H4 (cell line): ENCODE measurements at regions not wholly inside any gene's neighbourhood (a gene's known extent, or its start where the extent isn't known, plus 50 kb on each side); places are given as distances from the start of the nearest gene placed in this dataset.

Experiments used
- DNase-seq: peaks from one replicate; pipeline ENCODE4 v3.0.0-alpha.2; 2015; ENCODE audit warnings: low spot score

DNA sequence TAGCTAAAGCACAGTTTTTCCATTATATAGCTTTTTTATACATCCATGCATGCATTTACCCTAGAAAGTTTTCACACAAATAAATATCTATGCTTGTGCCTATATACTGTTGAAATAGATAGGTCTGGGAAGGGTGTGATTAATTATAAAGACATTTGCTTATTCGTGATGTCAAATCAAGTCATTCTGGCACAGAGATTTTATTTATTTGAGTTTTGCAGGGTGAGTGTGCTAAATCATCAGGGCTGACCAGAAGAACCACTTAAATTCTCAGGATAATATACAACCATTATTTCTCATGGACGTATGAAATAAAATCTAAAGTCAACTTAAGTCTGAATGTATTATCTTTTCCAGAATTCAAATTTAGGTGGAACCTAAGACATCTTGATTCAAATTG is 295.5 kb downstream of the EPHA4 start:
- no peak for DNase-seq

DNA sequence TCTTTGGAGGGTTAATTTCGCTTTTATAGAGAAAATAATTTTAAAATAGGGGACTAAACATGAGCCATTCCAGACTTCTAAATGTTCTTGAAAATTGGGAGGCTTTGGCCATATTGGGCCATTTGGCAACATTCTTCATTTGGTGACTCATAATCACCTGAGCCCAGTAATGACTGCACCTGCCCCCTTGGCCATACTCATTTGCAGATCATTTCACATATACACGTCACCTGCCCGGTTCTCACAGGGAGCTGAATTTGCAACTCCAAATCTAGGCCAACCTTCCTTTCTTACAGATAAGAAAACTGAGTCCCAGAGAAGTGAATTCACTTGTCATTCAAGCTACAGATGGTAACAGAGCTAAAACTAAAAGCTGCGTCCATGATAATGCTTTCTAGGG is 289.7 kb downstream of the EPHA4 start:
- DNase-seq: no peak

DNA sequence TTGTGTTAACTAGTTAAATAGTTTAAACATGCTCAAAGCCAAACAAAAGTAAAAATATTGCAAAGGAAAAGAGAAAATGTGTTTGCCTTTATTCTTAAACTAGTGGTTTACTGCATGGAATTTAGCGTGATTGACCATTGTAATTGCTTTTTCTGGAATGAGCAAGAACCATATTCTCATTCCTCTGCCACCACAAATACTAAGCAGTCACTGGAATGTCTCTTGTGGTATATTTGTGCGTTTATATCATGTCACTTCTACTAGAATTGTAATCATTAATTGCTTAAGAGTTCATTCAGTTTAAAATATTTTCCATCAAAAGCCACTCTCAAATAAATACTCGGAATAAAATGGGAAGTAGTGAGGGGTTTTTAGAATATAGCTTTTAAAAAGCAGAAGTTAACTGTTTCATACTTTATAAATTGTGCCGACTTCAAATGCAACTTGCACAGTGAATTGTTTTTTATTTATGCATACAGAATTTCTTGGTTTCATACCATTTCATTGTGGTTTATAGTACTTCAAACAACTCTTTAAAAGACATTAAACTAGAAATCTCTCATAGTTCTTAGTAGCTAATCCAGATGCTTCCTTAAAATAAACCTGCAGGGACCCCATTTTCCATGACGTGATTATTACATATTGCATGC is 288.1 kb downstream of the EPHA4 start:
- peak; percentile 96 for DNase-seq

DNA sequence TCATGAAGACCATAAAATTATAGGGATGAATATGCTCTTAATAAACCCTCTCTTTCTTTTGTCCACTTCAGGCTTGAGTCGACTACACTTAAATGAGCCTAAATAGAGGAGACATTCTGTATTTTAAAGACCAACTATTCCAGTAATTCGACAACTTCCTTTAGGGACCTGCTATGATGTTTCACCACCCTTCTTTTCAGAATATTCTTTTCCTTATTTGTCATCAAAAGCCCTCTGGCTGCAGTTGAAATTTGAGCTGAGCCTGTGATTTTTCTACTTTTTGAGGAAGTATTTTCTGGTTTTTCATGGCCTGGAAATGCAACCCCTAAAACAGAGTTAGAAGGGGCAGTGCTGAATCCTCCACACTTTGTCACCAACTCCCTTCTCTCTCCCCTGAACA is 287.0 kb downstream of the EPHA4 start:
- DNase-seq: peak; percentile 13

DNA sequence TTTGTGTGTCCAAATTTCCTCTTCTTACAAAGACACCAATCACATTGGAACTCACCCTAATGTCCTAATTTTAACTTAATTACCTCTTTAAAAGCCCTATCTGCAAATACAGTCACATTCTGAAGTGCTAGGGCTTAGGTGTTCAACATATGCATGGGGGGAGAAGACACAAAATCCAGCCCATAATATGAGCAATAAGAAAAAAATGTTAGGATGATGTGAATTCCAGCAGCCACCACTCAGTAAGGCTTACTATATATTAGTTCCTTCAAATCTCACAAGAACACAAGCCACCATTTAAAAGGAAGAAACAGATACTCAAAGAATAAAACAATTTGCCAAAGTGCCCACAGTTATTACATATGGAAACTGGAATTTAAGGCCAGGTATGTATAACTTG is 285.7 kb downstream of the EPHA4 start:
- DNase-seq: no peak

DNA sequence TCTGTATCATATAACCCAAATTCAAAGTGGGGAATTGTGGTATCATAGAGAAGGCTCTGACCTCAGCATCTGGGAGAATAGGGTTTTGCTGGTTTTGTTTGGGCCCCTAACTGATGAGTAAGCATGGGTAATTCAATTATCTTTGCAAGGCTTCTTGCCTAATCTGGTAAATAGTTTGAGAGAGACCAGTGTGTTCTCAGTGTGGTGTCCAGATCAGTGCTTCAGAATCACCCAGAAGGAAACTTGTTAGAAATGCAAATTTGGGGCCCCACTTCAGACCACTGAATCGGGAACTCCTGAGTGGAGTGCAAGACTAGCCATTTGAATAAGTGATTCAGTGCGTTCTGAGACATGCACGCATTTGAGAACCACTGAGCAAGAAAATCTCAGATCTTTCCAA is 282.7 kb downstream of the EPHA4 start:
- DNase-seq: no peak

DNA sequence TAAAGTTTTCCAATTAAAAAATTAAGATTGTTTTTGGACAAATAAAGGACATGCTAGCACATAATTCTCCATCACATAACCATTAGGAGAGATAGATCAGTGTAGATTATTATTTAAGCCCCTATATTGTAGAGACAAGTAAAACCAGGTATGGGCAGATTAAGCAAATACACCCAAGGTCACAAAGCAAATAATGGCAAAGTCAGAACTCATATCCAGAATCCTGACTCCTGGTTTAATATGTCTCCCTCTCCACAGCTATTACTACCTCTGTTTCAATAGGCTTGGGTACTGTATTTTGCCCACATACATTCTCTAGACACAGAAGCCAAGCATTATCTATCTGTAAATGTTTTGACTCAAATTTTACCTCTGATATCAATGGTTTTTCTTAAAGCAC is 282.3 kb downstream of the EPHA4 start:
- DNase-seq: no peak

DNA sequence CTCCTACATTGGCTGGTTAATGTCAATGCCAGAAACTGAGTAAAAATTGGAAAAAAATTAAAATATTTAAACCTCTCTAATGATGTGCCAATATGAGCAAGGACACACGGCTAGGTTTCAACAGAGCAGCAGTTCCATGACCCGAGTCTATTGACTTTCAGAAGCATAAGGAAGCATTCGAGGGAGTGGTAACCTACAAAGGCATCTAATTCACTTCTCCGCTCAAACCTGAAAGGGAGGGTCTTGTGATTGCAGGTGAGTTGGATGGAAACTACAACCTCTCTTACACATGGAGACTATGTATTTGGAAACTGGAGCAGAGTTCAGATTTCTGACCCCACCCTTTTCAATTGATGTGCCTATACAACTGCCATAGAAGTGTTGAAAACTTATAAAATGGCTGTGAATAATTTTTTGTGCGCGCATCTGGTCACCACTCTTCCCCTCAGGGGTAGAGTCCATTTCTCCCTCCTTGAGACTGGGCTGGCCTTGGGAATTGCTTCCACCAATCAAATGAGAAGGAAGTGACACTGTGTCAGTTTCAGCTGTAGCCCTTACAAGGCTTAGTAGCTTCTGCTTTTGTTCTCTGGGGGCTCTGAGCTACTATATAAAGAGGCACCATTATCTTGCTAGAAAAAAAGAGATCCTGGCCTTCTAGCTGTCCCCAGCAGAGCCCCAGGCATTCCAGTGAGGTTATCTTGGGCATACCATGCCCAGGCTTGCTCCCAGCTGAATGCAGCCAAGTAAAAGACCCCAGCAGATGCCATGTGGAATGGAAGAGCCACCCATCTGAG is 278.0 kb downstream of the EPHA4 start:
- no peak for DNase-seq

DNA sequence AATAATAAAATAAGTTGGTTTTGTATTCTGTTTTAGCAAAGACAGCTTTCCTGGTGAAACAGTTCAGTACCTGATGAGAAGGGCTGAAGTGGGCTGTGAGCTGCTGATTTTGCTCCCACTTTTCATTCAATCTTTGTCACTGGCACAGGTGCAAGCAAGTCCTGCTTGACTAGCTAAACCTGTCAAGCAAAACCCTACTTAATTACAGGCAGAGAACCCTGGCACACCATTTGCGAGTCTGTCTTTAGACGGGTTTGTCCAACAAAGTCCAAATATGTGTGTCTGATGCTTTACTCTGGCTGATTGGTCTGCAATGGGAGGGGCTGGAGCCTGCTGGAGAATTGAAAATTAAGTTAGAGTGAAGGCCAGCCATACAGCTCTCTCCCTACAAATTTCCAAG is 267.2 kb downstream of the EPHA4 start:
- no peak for DNase-seq

DNA sequence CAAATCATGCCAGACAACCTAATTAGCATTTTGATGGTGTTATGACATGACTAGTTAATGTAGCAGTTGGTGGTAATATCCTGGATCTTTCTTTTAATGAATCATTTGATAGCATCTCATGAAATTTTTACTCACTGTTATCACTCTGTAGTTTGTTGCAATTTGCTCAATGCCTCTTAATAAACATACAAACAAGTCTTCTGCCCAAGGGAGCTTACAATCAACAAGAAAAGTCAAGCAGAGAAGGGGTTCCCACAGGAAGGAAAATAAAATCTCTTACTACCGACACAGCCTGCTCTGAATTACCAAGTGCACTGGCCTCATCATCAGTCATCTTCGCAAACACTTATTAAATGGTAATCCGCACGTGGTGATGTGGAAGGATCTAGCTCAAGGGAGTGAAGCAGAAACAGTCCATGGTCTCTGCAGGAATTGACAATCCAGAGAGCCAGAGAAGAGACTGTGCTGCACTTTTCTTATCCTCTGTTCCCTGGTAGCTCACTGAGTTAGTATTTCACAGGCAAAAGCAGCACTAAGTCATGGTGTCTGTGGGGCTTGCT is 263.5 kb downstream of the EPHA4 start:
- DNase-seq: no peak

DNA sequence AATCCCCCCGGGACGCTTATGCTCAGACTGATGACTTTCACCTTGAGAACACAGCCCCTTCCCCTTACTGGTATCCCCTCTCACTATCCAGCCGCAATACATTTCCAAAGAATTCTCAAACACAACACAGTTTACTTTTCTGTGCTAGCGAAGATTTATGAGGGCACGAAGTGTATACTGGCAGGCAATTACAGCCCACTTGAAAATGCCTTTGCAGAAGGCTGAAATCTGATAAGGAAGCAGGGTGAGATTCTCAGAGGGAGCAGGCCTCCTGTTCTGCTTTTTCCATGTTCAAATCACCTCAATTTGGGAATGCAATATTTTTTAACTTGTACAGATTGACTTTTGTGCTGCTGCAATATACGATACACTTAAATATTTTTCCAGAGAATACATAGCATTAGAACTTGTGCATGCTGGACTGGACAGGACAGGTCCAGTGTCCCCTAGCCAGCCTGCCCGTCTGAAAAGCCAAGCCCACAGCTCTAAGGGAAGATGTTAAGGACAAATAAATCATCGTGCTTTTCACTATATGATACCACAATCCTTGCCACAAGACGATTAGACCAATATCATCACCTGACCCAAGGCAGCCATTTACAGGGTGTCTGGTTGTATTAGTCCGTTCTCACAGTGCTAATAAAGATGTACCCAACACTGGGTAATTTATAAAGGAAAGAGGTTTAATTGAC is 262.1 kb downstream of the EPHA4 start:
- DNase-seq: no peak

DNA sequence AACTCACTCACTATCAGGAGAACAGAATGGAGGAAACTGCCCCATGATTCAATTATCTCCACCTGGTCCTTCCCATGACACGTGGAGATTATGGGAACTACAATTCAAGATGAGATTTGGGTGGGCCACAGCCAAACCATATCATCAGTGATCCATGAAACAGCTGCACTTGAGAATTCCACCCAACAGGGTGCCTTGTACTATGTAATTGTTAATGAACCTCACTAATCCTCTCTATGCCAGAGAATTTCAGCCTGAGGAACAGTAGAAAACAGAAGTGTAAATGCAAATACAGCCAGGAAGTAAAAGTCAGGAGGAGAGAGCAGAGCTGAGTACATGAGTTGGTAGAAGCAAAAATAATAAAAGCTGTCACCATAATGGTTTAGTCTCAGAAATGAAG is 261.4 kb downstream of the EPHA4 start:
- no peak for DNase-seq

DNA sequence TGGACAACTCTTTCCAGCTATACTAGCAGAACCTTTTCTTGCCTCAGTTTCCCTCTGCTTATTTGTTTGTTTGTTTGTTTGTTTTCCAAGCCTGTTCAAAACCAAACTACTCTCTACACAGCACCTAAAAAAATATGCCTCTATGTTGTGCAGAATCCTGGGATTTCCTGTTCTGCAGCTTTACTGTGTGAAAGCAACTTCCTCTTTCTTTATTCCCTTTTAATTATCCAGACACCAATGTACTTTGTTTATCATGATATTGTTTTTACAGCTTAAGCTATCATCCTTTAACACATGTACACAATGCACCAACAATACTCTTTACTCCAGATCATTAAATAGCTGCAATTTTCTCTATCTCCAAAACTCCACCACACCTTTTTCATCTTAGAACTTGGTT is 259.5 kb downstream of the EPHA4 start:
- no peak for DNase-seq

DNA sequence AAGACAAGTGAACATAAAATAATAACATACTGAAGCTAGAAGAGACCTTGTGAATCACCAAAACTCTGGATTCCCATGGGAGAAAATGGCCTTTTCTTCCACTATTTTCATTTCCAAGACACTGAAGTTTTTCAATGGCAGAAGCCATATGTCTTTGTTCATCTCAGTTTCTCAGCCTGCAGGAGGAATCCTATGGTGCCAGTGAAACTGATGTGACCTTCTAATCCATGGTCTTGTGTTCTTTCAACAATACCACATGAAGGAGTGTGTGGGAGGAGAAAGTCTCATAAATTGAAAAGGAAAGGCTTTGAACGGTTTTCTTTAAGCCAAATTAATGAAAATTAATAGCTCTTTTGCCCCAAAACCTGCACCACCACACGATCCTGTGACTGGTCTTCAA is 257.3 kb downstream of the EPHA4 start:
- DNase-seq: no peak

DNA sequence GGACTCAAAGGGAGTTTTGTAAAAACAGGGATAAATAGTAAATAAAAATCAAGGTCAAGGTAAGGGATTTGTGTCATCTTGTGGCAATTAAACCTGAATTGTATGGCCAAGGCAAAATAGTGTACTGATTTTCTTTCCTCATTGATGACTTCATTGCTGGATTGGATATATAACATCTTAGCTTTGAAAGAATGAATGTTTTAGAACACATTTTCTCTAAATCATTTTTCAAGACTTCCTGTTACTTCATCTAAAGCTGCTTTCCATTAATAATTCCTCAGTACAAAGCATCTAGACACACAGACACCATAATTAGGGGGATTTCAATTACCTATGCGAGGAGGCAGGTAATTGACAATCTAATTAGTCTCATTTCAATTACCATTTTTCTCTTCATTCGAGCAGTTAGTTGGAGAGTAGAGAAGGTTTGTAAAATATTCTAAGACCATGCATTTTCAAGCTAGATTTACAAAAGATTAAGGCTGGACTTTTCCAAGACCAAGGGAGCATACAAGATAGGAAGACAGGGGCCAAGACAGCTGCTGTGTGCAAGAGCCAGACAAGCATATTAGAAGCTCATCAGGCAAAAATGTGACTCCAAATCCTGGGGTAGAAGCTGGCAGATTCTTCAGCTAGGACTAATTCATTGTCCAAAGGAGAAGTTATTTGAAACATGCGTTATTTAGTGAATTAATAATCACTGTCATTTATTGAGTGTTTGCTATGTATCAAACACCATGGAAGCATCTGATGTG is 253.6 kb downstream of the EPHA4 start:
- no peak for DNase-seq

DNA sequence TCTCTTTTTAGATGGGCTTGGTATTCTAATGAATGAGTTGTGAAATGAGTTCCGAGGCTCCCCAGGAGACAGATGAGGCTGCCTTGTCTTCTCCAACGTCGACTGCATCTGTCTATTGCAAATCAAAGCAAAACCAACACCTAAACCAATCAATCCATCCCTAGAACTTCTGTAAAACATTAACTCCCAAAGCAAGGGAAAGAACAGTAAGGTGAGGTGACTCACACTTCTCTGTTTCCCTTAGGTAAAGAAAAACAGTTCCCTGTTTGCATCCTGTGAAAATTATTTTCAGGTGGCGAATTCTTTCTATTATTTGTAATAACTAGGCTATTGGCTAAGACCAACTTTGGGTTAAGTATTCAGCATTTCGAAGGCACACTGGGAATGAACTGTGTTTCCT is 249.4 kb downstream of the EPHA4 start:
- DNase-seq: no peak

DNA sequence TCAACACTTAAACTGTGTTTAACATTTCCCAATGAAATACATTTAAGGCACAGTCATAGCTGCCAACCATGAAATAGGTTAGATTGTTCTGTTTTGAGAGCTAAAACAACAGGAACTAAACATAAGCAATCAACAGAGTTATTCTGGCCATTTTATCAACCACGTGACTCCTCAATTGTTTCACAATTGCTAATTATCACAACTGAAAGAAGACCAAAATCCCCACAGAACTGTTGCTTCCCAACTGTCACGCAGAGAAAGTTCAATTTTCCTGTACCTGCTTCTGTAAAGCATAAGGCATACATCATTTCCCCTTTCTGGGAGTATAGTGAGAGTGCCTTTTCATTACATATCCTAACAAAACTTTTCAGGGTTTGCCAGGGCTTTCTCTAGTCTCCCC is 248.6 kb downstream of the EPHA4 start:
- no peak for DNase-seq

DNA sequence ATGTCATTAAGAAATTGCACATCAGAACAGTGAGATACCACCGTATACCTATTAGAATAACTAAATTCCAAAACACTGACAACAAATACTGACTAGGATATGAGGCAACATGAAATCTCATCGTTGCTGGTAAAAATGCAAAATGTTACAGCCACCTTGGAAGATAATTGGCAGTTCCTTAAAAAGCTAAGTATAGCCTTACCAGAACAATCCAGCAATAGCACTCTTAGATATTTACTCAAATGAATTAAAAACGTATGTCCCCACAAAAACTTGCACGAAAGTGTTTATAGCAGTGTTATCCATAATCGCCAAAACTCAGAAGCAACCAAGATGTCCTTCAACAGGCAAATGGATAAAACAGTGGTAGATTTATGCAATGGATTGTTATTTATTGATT is 241.7 kb downstream of the EPHA4 start:
- DNase-seq: no peak

DNA sequence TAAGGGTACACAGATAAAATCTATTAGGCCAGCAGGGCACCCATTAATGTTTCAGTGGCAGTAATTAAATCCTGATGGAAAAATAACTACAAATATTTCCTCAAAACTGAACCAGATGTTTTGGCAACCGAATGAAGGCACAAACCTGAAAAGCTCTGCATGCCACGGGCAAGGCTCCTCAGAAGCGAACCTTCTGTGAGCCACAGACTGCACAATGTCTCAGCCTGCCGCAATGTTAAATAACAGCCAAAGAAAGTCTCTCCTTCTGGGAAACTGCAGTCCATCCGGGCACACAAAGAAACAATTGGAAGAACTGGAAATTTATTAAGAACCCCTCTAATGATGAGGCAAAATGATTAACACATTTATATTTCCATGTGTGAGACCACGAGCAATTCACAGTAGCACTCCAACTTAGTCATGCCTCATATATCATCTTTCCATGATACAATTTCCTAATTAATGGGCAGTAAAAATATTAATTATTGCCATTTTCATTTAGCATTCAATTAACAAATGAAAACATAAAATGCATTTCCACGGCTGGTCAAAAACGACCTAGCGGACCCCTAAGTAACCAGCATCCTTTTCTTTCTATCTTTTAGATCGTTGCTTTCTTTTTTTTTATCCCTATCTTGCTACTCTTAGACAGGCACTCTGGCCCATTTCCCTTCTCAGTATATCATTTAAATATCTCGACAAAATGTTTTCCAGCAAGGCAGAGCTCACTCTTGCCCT is 237.5 kb downstream of the EPHA4 start:
- DNase-seq: no peak

DNA sequence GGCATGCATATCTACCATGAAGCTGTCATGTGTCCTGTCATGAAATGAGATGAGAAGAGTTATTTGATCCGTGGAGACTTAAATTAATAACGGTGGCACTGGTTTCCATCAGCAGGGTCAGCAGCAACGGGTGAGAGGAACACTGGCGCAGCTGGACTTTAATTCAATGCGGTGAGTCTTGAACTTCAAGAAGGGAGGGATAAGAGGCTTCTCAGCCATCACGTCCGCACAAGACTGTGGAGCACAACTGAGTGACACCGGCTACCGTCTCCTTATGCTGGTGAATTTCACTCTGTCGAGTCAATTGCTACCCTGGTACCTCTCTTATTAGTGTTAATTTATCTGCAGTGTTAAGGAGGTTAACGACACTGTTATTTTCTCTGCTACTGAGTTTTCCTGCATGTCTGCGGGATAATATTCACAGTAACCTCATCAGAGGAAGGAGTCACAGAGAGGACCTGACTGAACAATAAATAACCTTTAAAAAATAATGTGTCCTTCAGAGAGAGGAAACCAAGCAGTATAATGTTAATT is 236.8 kb downstream of the EPHA4 start:
- no peak for DNase-seq

DNA sequence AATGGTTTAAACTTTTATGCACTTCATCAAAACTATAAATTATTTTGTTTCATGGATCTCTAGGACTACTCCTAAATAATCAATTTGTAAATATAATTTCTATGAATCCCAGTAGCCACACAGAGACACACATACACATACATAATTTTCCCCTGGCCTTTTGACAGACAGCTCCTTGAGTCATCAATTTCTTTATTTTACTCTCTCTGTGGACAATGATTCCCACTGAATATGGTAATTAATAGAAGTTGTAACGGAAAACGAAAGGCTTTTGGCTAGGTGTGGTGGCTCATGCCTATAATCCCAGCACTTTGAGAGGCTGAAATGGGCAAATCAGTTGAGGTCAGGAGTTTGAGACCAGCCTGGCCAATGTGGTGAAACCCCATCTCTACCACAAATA is 235.1 kb downstream of the EPHA4 start:
- DNase-seq: no peak
